Ishikawa (cell line): ENCODE measurements at regions not wholly inside any gene's neighbourhood (a gene's known extent, or its start where the extent isn't known, plus 50 kb on each side); places are given as distances from the start of the nearest gene placed in this dataset.

ENCODE experiments used
- CEBPB ChIP-seq: IDR thresholded peaks from 2 replicates; pipeline ENCODE4 v1.6.1; 2012
- CREB1 ChIP-seq: IDR thresholded peaks from 2 replicates; pipeline ENCODE4 v1.6.1; 2012; ENCODE audit warnings: low read depth
- EGR1 ChIP-seq: IDR thresholded peaks from 2 replicates; pipeline ENCODE4 v1.6.1; 2012
- EP300 ChIP-seq: IDR thresholded peaks from 2 replicates; pipeline ENCODE4 v1.6.1; 2012; ENCODE audit warnings: borderline replicate concordance
- FOXM1 ChIP-seq: IDR thresholded peaks from 2 replicates; pipeline ENCODE4 v1.6.1; 2012; ENCODE audit warnings: low read depth, borderline replicate concordance
- NFIC ChIP-seq: IDR thresholded peaks from 2 replicates; pipeline ENCODE4 v1.6.1; 2012
- RAD21 ChIP-seq: IDR thresholded peaks from 2 replicates; pipeline ENCODE4 v1.6.1; 2012; ENCODE audit warnings: low read depth
- REST ChIP-seq: IDR thresholded peaks from 2 replicates; pipeline ENCODE4 v1.6.1; 2012; ENCODE audit warnings: low read depth, mild to moderate bottlenecking
- TAF1 ChIP-seq: IDR thresholded peaks from 2 replicates; pipeline ENCODE4 v1.6.1; 2012; ENCODE audit warnings: low read depth, mild to moderate bottlenecking
- TCF12 ChIP-seq: IDR thresholded peaks from 2 replicates; pipeline ENCODE4 v1.6.1; 2012; ENCODE audit warnings: low read depth
- TEAD4 ChIP-seq: IDR thresholded peaks from 2 replicates; pipeline ENCODE4 v1.6.1; 2012
- YY1 ChIP-seq: IDR thresholded peaks from 2 replicates; pipeline ENCODE4 v1.6.1; 2012; ENCODE audit warnings: low read depth
- ZBTB7A ChIP-seq: IDR thresholded peaks from 2 replicates; pipeline ENCODE4 v1.6.1; 2012; ENCODE audit warnings: low read depth
- TF ChIP-seq, protein P1 (sequence below): IDR thresholded peaks from 2 replicates; pipeline ENCODE4 v1.6.1; 2012
- TF ChIP-seq, protein P2 (sequence below): IDR thresholded peaks from 2 replicates; pipeline ENCODE4 v1.6.1; 2012

DNA sequence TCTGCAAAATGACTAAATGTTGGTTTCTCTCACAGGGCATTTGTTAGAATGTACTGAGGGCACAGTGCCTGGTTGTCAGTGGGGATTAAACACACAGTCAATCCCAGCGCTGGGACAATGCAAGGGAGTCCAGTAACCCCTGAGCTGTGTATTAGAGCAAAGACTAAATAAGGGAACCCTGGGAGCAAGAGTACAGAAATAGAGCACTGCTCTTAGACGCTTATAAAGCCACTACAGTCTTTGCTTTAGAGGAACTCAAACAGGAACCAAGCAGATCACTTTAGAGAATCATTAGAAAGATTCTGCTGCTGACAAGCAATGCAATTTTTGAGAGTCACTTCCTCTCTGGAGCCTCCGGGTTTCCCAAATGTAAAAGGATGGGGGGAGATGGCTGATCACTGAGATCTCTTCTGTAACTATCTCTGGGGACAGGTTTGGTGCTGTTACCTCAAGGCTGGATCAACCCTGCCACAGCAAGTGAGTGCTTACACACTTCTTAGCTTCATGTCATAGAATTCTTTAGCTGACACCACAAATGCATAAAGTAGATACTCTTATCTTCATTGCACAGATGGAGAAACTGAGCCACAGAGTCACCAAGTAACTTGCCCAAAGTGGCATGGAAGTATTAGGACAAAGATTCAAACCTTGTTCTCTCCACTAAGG, 137.8 kb upstream of the CPEB2 start:
- no peak for TF ChIP-seq ZBTB7A
- TF ChIP-seq, protein P1, sequence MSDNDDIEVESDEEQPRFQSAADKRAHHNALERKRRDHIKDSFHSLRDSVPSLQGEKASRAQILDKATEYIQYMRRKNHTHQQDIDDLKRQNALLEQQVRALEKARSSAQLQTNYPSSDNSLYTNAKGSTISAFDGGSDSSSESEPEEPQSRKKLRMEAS = no peak

DNA sequence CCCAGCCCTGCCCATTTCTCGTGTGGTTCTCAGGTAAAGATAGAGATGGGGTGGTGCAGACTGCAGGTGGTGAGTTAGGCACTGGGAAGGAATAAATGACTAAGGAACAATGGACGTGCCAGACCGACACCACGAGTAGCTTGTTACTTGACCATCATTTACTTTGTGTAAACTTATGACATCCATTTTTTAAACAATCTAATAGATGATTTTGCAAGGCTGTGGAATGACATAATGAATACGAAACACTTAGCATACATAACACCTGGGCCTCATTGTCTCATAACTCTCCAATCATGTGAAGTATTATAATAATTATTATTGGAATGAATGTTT, 137.3 kb upstream of the CPEB2 start:
- TF ChIP-seq TAF1 (no peak), CEBPB (no peak), TCF12 (no peak), FOXM1 (no peak), YY1 (no peak), RAD21 (no peak), ZBTB7A (no peak), REST (no peak), NFIC (no peak), TEAD4 (no peak), EP300 (no peak)
- TF ChIP-seq, protein P1 = no peak
- TF ChIP-seq, protein P2, sequence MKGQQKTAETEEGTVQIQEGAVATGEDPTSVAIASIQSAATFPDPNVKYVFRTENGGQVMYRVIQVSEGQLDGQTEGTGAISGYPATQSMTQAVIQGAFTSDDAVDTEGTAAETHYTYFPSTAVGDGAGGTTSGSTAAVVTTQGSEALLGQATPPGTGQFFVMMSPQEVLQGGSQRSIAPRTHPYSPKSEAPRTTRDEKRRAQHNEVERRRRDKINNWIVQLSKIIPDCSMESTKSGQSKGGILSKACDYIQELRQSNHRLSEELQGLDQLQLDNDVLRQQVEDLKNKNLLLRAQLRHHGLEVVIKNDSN = no peak

- TF ChIP-seq FOXM1 (no peak), NFIC (no peak), TEAD4 (no peak), REST (no peak), CREB1 (no peak), ZBTB7A (no peak)
Measured at GRCh38 chr4:14865804-14866203, 136.5 kb upstream of the CPEB2 start.

- TF ChIP-seq TCF12 (no peak), EP300 (no peak), EGR1 (no peak), TAF1 (no peak), ZBTB7A (no peak), FOXM1 (no peak), CREB1 (no peak), RAD21 (no peak), TEAD4 (no peak), NFIC (no peak), CEBPB (no peak)
- TF ChIP-seq, protein P2 = no peak
- TF ChIP-seq, protein P1 = no peak
Measured at GRCh38 chr4:14867847-14868246, 134.4 kb upstream of the CPEB2 start.

- no peak for TF ChIP-seq CREB1
- no peak for TF ChIP-seq TAF1
Measured at GRCh38 chr4:14868426-14869395, 133.6 kb upstream of the CPEB2 start.
